Fibroblast of pulmonary artery (primary cell): ENCODE measurements at regions not wholly inside any gene's neighbourhood (a gene's known extent, or its start where the extent isn't known, plus 50 kb on each side); places are given as distances from the start of the nearest gene placed in this dataset.

Source experiments
- DNase-seq: peaks from one replicate; pipeline ENCODE4 v3.0.0-alpha.2; 2010; ENCODE audit warnings: low read depth
- H3K4me3 ChIP-seq: replicated peaks from 2 replicates; pipeline ENCODE4 v1.5.1; 2011; ENCODE audit warnings: low read depth, mild to moderate bottlenecking, control low read depth, low read length, moderate library complexity
- TF ChIP-seq, protein P1 (sequence below): IDR thresholded peaks from 2 replicates; pipeline ENCODE4 v1.5.1; 2011; ENCODE audit warnings: mild to moderate bottlenecking, control low read depth, low read length, inconsistent platforms; ENCODE audit errors: missing control alignments

- H3K4me3 ChIP-seq, result no peak overlapping the region
- TF ChIP-seq, protein P1, sequence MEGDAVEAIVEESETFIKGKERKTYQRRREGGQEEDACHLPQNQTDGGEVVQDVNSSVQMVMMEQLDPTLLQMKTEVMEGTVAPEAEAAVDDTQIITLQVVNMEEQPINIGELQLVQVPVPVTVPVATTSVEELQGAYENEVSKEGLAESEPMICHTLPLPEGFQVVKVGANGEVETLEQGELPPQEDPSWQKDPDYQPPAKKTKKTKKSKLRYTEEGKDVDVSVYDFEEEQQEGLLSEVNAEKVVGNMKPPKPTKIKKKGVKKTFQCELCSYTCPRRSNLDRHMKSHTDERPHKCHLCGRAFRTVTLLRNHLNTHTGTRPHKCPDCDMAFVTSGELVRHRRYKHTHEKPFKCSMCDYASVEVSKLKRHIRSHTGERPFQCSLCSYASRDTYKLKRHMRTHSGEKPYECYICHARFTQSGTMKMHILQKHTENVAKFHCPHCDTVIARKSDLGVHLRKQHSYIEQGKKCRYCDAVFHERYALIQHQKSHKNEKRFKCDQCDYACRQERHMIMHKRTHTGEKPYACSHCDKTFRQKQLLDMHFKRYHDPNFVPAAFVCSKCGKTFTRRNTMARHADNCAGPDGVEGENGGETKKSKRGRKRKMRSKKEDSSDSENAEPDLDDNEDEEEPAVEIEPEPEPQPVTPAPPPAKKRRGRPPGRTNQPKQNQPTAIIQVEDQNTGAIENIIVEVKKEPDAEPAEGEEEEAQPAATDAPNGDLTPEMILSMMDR, result no peak
- peak; percentile 21 for DNase-seq
Measured at GRCh38 chr10:83647526-83647925, 491.8 kb upstream of the GHITM start.

GRCh38 chr10:83648201-83648600 is 491.1 kb upstream of the GHITM start:
- TF ChIP-seq, protein P1, result no peak
- no peak overlapping the region for H3K4me3 ChIP-seq
- no peak for DNase-seq

GRCh38 chr10:83649471-83649870 is 489.8 kb upstream of the GHITM start:
- TF ChIP-seq, protein P1, result no peak
- DNase-seq, result no peak
- H3K4me3 ChIP-seq, result no peak overlapping the region

DNA sequence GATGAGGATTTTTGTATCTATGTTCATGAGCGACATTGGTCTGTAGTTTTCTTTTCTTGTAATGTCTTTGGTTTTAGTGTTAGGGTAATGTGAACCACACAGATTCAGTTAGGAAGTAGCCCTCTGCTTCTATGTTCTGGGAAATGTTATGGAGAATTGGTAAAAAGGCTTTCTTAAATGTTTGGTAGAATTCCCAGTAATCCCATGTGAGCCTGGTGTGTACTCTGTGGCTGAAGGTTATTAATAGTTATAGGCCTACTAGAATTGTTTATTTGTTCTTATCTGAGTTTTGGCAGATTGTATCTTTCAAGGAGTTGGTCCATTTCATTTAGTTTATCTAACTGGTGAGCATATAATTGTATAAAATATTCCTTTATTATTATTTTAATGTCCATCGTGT is 484.6 kb upstream of the GHITM start:
- TF ChIP-seq, protein P1, result no peak
- no peak overlapping the region for H3K4me3 ChIP-seq
- no peak for DNase-seq

DNA sequence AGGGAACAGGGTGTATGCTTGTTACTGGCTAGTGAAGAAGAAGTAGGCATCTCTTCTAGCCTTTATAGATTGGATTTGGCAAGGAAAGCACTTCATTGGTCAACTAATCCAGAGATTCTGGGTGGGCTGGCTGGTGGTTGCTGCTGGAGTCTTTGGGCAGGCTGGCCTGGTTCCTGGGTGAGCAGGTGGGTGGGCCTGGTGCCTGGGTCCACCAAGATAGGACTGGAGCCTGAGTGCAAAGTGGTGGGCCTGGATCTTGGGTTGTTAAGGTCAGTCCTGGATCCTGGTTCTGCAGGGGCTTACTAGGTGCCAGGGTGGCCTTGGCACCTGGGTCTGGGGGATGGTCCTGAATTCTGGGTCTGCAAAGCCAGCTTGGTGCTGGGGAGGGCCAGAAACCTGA is 482.4 kb upstream of the GHITM start:
- TF ChIP-seq, protein P1, result no peak
- no peak for DNase-seq
- no peak overlapping the region for H3K4me3 ChIP-seq

GRCh38 chr10:83657487-83657886 is 481.8 kb upstream of the GHITM start:
- no peak overlapping the region for H3K4me3 ChIP-seq
- TF ChIP-seq, protein P1, result no peak
- DNase-seq, result no peak

GRCh38 chr10:83663918-83664317 is 475.4 kb upstream of the GHITM start:
- no peak overlapping the region for H3K4me3 ChIP-seq
- TF ChIP-seq, protein P1, result no peak
- DNase-seq, result no peak
